GM19099 (cell line): ENCODE measurements at regions not wholly inside any gene's neighbourhood (a gene's known extent, or its start where the extent isn't known, plus 50 kb on each side); places are given as distances from the start of the nearest gene placed in this dataset.

Source experiments
- POLR2A ChIP-seq: IDR thresholded peaks from 3 replicates; pipeline ENCODE4 v1.6.1; 2011; ENCODE audit warnings: low read depth; ENCODE audit not compliant: insufficient read length; ENCODE audit errors: extremely low read depth

- TF ChIP-seq POLR2A, result no peak
Measured at GRCh38 chr3:159126261-159127020, 324.6 kb downstream of the MFSD1 start.

GRCh38 chr3:159127021-159127392 is 325.2 kb downstream of the MFSD1 start:
- no peak for TF ChIP-seq POLR2A

GRCh38 chr3:159128628-159129027 is 326.8 kb downstream of the MFSD1 start:
- no peak for TF ChIP-seq POLR2A

GRCh38 chr3:159130108-159130507 is 328.3 kb downstream of the MFSD1 start:
- no peak for TF ChIP-seq POLR2A

- no peak for TF ChIP-seq POLR2A
Measured at GRCh38 chr3:159131376-159131775, 329.5 kb downstream of the MFSD1 start.

DNA sequence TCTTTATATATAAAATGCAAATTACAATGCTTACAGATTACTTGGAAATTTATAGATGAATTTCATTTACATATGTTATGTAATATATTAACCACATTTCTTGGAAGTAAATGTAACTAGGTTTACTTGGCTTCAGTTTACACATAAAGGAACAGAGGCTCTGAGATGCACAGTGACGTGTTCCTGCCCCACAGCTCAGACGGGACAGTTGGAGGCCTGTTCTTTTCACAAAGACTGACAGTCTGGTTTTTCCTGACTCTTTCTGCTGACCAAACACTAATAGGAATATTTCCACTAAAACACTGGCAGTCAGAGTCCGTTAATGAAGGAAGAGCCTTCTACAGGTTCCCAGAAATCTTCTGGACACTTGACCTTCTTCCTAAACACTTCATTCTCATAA is 336.1 kb downstream of the MFSD1 start:
- no peak for TF ChIP-seq POLR2A

DNA sequence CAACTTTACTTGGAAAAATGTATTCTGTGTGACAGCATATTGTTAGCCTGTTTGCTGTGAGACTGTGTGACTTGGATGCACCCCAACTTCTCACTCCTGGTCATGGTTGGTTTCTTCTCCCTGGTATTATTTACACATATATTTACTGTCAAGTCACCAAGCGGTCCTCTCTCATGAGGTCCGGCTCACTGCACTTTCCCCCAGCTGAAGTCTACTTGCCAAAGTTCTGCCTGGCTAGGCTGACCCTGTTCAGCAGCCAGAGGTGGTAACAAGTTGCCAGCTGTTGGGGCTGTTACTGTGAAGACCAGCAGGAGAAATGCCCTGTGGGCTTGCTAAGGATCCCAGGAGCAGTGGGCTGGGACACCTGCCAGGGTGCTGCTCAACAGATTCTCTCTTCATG is 337.5 kb downstream of the MFSD1 start:
- no peak for TF ChIP-seq POLR2A

- TF ChIP-seq POLR2A, result no peak
Measured at GRCh38 chr3:159144472-159144871, 342.6 kb downstream of the MFSD1 start.

DNA sequence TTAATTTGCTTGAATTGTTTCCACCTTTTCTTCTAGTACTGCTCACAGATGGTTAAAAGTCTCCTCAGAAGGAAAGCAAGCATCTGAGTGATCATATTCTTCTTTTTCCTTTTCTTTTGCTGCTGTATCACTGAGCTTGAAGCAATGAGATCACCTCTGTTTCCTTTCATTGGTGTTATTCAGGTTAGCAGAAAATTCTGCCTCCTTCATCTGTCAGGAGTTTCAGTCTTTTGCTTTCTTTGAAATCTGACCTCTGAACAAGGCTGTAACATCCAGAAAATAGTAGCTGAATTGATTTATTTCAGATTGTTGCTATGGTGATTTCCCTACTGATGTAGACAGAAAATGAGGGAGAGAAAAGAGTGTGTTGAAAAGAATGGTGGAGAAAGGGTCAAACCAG is 343.0 kb downstream of the MFSD1 start:
- TF ChIP-seq POLR2A, result no peak

GRCh38 chr3:159146392-159146791 is 344.5 kb downstream of the MFSD1 start:
- no peak for TF ChIP-seq POLR2A

GRCh38 chr3:159146856-159147435 is 345.1 kb downstream of the MFSD1 start:
- TF ChIP-seq POLR2A, result no peak

- TF ChIP-seq POLR2A, result no peak
Measured at GRCh38 chr3:159147813-159148212, 346.0 kb downstream of the MFSD1 start.

DNA sequence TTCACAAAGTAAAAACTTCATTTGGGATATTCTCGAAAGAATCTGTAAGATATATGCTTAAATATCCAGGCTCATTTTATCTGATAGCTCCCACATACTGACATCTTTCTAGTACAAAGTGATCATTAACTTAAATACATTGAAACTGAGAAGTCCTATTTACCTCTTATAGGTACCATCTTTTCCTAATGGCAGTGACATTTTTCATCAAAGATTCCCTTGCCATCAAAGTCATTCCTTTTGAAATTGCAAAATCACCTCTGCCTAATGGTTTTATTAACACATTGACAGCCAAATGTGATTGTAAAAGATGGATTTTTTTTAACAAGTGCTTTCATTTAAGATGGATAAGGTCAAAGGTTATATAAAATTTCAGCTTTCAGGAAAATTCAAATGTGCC is 346.6 kb downstream of the MFSD1 start:
- no peak for TF ChIP-seq POLR2A

GRCh38 chr3:159149131-159149530 is 347.3 kb downstream of the MFSD1 start:
- no peak for TF ChIP-seq POLR2A

DNA sequence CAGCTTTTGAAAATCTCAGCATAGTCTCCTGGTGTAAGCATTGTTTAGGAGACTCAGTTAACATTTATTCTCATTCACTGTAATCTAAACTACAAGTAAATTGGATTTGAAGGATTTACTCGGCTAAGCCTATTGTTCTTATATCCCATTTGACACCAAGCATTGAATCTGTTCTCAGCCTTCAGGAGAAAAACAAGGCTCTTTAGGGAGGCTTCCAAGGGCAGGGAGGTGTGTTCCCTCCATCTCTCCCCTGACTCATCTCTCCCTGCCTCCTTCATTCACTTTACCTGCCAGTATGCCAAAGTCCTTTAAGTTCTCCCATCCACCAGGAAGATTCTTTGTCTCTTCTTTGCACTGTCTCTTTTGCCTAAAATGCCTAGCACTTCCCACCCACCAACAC is 347.8 kb downstream of the MFSD1 start:
- no peak for TF ChIP-seq POLR2A

DNA sequence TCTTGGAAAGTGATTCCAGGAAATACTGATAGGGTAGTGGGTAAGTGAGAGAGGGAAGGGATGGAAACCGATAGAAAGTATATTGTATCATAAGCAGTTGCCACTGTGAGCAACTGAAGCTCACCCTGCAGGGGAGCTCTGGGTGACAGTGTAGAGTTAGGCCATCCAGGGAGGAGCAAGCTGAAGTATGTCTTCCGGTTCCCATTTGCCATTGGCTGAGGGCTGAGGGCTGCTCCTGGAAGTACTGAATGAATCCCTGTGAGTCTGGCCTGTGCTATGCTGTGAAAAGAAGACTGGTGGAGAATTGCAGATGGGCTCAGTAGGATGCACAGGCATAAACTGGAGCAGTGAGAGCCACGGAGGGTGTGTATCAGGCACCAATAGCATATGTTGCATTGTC is 348.3 kb downstream of the MFSD1 start:
- no peak for TF ChIP-seq POLR2A

DNA sequence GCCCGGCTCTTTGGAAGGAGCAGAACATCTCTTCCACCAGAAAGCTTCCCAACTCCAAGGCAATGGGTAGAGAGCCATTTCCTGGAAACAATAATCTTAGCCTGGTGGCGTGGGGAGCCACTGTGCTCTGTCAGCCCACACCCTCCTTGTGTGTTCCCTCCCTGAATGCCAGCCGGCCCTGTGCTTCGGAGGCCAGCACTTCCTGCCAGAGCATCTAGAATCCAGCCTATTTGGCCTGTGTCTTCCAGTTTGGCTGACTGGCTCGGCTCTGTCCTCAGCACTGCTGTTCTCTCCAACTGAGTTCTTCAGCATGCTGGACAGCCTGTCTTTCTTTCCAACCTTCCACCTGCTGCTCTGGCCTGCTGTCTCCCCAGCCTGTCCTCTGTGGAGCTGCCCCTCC is 349.3 kb downstream of the MFSD1 start:
- no peak for TF ChIP-seq POLR2A

DNA sequence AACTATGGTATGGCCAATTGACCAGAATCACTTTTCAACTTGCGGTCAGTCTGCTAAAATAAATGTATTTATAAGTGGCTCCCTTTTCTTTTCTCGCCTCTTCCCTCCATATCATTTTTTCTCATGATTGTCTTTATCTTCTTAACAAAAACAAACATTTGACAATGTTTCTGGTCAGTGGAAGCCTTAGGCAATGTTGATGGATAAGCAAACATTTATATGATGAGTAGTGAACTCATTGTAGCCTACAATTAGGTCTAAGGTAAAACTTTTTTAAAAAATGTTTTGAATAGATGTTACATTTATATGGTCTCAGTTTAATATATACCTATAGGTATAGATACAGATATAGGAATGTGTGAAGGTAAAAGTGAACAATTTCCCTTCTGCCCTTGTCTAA is 355.4 kb downstream of the MFSD1 start:
- no peak for TF ChIP-seq POLR2A

DNA sequence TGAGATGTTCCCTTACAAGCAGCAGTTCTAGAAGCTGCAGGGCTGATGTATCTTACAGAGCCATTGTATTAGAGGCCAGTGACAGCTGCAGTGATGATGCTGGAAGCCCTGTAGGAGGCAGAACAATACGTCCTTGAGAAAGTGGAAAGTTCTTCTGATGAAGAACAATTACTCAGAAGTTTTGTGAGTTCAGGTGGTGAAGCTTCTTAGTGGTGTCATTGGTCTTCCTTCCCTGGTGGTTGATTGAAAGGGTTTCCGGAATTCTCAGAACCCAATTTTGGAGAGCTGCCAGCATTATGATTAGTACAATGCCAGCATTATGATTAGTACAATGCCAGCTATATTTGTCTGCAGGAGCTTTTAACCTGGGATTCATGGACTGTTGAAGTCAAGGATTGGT is 356.4 kb downstream of the MFSD1 start:
- TF ChIP-seq POLR2A, result no peak
